OCI-M2 (cell line): ENCODE measurements at regions not wholly inside any gene's neighbourhood (a gene's known extent, or its start where the extent isn't known, plus 50 kb on each side); places are given as distances from the start of the nearest gene placed in this dataset.
"Not testable (repeated sequence)": the region's sequence is repeated elsewhere in the genome, so short reads cannot be mapped to it uniquely, and the experiment has no call there.

Experiments used
- DNase-seq: peaks from one replicate; lab custom pipeline; 2025; ENCODE audit not compliant: unreplicated experiment; lab: John Stamatoyannopoulos, UW

DNA sequence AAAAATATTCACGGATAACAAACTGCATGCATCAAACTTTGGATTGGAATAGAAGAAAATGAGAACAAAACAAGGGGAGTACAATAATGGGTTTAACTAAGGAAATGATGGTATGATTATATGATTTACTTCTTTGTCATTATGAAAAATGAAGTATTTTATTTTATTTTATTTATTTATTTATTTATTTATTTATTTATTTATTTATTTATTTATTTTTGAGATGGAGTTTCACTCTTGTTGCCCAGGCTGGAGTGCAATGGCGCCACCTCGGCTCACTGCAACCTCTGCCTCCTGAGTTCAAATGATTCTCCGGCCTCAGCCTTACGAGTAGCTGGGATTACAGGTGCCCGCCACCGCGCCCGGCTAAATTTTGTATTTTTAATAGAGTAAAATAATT is 234.1 kb upstream of the SEMA3C start:
- DNase-seq: not testable (repeated sequence)

- no peak for DNase-seq
Observed at GRCh38 chr7:81150951-81151361, 232.1 kb upstream of the SEMA3C start.

- no peak for DNase-seq
Observed at GRCh38 chr7:81143856-81144255, 225.0 kb upstream of the SEMA3C start.

DNA sequence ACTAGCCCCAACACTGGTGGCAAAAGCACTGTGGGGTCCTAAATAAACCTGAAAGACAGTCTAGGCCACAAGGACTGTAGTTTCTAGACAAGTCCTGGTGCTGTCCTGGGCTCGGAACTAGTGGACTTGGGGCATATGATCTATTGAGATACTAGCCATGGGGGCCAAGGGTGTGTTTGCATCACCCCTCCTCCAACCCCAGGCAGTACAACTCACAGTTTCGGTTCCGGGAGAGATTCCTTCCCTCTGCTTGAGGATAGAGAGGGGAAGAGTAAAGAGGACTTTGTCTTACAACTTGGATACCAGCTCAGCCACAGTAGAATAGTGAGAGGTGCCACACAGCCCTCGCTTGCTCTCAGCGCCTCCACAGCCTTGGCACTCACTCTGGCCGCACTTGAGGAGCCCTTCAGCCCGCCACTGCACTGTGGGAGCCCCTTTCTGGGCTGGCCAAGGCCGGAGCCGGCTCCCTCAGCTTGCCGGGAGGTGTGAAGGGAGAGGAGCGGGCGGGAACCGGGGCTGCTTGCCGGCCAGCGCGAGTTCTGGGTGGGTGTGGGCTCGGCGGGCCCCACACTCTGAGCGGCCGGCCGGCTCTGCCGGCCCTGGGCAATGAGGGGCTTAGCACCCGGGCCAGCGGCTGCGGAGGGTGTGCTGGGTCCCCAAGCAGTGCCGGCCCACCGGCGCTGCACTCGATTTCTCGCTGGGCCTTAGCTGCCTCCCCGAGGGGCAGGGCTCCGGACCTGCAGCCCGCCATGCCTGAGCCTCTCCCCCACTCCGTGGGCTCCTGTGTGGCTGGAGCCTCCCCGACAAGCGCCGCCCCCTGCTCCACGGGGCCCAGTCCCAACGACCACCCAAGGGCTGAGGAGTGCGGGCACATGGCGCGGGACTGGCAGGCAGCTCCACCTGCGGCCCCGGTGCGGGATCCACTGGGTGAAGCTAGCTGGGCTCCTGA is 222.7 kb upstream of the SEMA3C start:
- DNase-seq: not testable (repeated sequence)

DNA sequence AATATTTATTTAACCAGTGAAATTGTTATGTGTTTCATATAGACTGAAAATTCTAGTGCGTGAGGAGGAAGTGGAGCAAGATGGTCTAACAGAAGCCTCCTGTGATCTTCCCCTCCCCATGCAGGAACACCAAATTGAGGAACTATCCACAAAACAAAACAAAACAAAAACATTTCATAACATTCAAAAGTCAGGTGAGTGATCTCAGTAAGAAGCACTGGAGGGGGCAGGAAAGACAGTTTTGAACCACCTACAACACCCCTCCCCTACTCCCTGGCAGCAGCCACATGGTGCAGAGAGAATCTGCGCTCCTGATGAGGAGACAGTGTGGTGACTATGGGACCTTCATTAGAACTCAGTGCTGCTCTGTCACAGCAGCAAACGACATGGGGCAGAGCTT is 221.9 kb upstream of the SEMA3C start:
- DNase-seq: no peak

- DNase-seq: no peak
Observed at GRCh38 chr7:81140252-81140651, 221.4 kb upstream of the SEMA3C start.

GRCh38 chr7:81138870-81139269 is 220.0 kb upstream of the SEMA3C start:
- no peak for DNase-seq

DNA sequence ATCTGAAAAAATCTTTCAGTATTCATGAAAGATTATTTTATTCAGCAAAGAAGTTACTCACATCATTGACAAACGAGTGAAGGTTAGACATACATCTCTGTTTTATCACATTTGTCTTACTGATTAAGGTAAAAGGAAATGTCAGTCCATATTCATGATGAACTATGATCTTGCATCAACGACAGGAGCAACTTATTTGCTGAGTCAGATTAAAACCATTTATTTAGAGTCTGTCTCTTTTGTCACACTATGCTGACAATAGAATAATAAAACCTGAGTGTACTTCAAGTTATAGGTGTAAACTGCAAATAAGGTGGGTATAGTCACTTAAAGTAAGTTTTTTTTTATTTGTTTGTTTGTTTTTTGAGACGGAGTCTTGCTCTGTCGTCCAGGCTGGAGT is 216.5 kb upstream of the SEMA3C start:
- no peak for DNase-seq

DNA sequence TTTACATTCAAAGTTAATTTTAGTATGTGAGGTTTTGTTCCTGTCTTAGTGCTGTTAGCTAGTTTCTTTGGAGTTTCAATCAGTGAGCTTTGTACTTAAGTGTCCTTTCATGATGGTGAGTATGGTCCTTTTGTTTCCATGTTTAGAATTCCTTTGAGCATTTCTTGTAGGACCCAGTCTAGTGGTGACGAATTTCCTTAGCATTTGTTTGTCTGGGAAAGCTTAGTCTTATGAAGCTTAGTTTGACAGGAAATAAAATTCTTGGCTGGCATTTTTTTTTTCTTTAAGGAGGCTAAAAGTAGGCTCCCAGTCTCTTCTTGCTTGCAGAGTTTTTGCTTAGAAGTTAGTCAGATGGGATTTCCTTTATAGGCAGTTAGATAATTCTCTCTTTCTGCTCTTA is 209.2 kb upstream of the SEMA3C start:
- no peak for DNase-seq

- DNase-seq: no peak
Observed at GRCh38 chr7:81120803-81121202, 202.0 kb upstream of the SEMA3C start.

DNA sequence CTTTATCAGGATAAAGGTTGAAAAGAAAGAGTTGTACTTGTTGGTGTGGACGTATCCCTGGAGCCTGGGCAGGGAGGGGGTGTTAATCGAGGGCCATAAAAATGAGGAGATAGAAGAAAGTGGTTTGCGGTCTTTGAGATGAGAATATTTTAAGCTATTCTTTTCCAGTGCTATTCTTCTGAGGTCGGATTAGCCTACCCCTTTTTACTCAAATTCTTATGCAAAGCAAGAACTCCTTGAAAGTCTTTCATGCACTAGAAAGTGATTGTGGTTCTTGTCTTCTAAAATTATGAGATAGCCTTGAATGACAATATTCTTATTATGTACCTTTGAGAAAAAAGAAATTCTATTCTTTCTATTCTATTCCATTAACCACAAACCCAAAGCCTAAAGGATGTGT is 201.3 kb upstream of the SEMA3C start:
- DNase-seq: no peak

DNA sequence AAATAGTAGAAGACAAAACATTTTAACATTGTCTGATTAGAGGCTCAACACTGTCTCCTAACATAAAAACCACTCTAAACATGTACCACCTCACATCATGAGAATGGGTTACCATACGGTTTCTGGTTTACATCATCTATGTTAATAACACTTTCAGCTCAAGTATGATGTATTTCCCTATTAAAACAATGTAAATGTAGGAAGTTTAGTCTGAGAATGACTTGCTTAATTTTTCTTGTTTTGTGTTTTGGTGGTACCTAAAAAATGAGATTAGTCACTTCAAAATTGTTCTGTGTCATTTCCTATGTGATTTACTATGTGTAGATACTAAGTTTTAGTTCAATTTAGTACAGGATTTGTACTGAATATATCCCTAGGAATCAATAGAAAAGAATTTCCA is 195.8 kb upstream of the SEMA3C start:
- no peak for DNase-seq

- DNase-seq: no peak
Observed at GRCh38 chr7:81112731-81113130, 193.9 kb upstream of the SEMA3C start.

GRCh38 chr7:81111781-81112540 is 193.1 kb upstream of the SEMA3C start:
- no peak for DNase-seq

DNA sequence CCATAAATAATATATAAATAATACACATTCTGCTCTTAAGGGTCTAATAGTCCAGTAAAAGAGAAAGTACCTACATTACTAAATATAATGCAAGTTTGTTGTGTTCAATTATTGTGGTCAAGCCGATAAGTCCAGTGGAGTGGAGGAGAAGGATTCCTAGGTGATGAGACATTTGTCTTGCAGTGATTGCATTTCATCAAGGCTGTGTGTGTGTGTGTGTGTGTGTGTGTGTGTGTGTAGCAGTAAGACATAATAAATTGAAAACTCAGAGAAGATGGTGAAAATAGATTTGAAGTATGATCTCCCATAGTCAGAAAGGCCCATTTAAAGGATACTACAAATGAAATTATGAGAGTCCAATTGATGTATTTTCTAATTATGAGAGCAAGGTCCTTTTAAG is 192.5 kb upstream of the SEMA3C start:
- DNase-seq: no peak

- no peak for DNase-seq
Observed at GRCh38 chr7:81110673-81111072, 191.8 kb upstream of the SEMA3C start.

DNA sequence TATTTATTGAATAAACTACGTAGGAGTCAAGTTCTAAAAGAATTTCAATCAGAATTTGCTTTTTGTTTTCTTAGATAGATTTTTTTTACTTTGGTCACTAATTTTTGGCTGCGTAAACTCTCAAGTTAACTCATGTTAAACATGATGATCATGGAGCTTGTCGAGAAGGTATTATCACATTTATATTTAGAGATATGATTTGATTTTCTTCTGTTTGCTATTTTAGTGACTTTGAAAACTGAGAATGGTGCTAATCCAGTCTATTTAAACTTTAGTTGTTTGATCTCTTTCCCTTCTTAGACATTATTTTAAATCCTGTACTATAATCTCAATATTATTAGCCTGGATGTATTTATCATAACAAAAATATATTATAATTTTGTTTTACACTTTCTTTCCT is 179.4 kb upstream of the SEMA3C start:
- DNase-seq: no peak

GRCh38 chr7:81094952-81095351 is 176.1 kb upstream of the SEMA3C start:
- no peak for DNase-seq

GRCh38 chr7:81081616-81082015 is 162.8 kb upstream of the SEMA3C start:
- no peak for DNase-seq

DNA sequence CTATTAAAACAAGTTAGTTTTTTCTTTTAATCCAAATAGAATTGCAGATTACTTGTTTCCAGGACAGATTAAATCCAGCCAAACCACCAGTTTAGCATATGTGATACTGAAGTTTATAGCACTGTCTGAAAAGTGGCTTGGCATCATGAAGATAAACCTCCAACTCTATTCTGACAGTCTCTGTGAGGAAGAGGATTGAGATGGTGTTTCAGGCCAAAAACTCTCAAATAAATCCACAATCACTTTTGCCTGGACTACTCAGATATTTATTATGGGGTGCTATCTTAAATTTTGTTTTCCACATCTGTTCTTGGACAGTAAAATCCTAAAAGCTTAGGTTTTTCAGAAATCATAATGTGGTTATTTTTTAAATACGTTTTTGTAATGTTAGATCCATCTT is 161.7 kb upstream of the SEMA3C start:
- DNase-seq: no peak

- DNase-seq: no peak
Observed at GRCh38 chr7:81079746-81080145, 160.9 kb upstream of the SEMA3C start.

- no peak for DNase-seq
Observed at GRCh38 chr7:81075150-81075549, 156.3 kb upstream of the SEMA3C start.
